Loucy (cell line): ENCODE measurements at regions not wholly inside any gene's neighbourhood (a gene's known extent, or its start where the extent isn't known, plus 50 kb on each side); places are given as distances from the start of the nearest gene placed in this dataset.

Experiments used
- H2AFZ ChIP-seq: fragments of 200-600 bp; sonication (generic); 2 replicates; pipeline ENCODE4 v1.6.0; 2016; ENCODE audit warnings: antibody characterized with exemption, mild to moderate bottlenecking, low read length, moderate library complexity
- H3F3A ChIP-seq: fragments of 200-600 bp; 2 replicates; pipeline ENCODE4 v1.6.0; 2016; ENCODE audit warnings: antibody characterized with exemption, low read depth, mild to moderate bottlenecking
- H3K27me3 ChIP-seq: fragments of 200-600 bp; sonication (generic); 2 replicates; pipeline ENCODE4 v1.6.1; 2014; ENCODE audit warnings: low read length, mild to moderate bottlenecking; ENCODE audit not compliant: insufficient read depth, poor library complexity, severe bottlenecking
- H3K36me3 ChIP-seq: fragments of 200-600 bp; sonication (generic); 2 replicates; pipeline ENCODE4 v1.6.1; 2016; ENCODE audit warnings: low read length; ENCODE audit not compliant: insufficient read depth
- H3K4me1 ChIP-seq: fragments of 200-600 bp; sonication (generic); 2 replicates; pipeline ENCODE4 v1.5.1; 2014; ENCODE audit warnings: low read length, mild to moderate bottlenecking; ENCODE audit not compliant: insufficient read depth, poor library complexity, severe bottlenecking
- H3K4me2 ChIP-seq: fragments of 200-600 bp; sonication (generic); 2 replicates; pipeline ENCODE4 v1.6.0; 2014; ENCODE audit warnings: antibody characterized with exemption, low read length, low read depth, mild to moderate bottlenecking; ENCODE audit not compliant: poor library complexity, severe bottlenecking
- H3K4me3 ChIP-seq: fragments of 200-600 bp; sonication (generic); 2 replicates; pipeline ENCODE4 v1.5.1; 2014; ENCODE audit warnings: low read length, mild to moderate bottlenecking, mixed read lengths; ENCODE audit not compliant: poor library complexity, severe bottlenecking
- H3K79me2 ChIP-seq: fragments of 200-600 bp; sonication (generic); 2 replicates; pipeline ENCODE4 v1.6.1; 2014; ENCODE audit warnings: low read length; ENCODE audit not compliant: insufficient read depth
- H3K9ac ChIP-seq: fragments of 200-600 bp; sonication (generic); 2 replicates; pipeline ENCODE4 v1.6.0; 2014; ENCODE audit warnings: mild to moderate bottlenecking, low read depth, low read length, moderate library complexity; ENCODE audit not compliant: poor library complexity, severe bottlenecking
- H3K9me2 ChIP-seq: fragments of 200-600 bp; sonication (generic); replicated peaks from 2 replicates; pipeline ENCODE4 v1.6.1; 2016; ENCODE audit warnings: low read depth, low read length, mixed read lengths
- H3K9me3 ChIP-seq: fragments of 200-600 bp; sonication (generic); 2 replicates; pipeline ENCODE4 v1.6.1; 2014; ENCODE audit warnings: mild to moderate bottlenecking, antibody characterized with exemption, low read length, low read depth; ENCODE audit not compliant: insufficient read depth
- H4K20me1 ChIP-seq: fragments of 200-600 bp; sonication (generic); 2 replicates; pipeline ENCODE4 v1.6.0; 2014; ENCODE audit warnings: antibody characterized with exemption, low read length, mild to moderate bottlenecking; ENCODE audit not compliant: insufficient read depth, poor library complexity, severe bottlenecking
- EZH2phosphoT487 ChIP-seq: fragments of 200-600 bp; IDR thresholded peaks from 2 replicates; pipeline ENCODE4 v1.6.1; 2018; ENCODE audit warnings: antibody characterized with exemption, mild to moderate bottlenecking, moderate library complexity, borderline replicate concordance
- TF ChIP-seq, protein P1 (sequence below): fragments of 200-600 bp; sonication (generic); conservative IDR thresholded peaks from 2 replicates; pipeline ENCODE4 v1.5.1; 2014; ENCODE audit warnings: mild to moderate bottlenecking, antibody characterized with exemption, low read length

DNA sequence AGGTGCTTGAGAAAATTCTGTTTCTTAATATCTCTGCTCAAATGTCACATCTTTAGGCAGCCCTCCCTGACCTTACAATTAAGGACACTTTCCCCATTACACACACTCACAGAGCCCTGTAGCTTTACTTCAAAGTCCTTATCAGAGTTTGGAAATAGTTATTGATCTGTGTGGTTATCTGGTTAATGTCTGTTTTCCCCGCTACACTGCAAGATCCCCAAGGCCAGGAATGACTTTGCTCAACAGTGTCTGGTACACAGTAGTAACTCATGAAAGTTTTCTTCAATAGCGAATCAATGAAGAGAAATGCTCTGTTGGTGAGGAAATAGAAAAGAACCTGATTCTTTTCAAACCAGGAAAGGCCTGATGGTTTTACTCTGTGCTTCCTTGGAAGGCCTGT is 554.4 kb downstream of the REEP3 start:
- H3K4me3 ChIP-seq = no peak overlapping the region
- H3K9ac ChIP-seq = no peak overlapping the region
- no peaks in the 10 kb centered on the region for H3K4me1 ChIP-seq
- H3F3A ChIP-seq = no peaks in the 10 kb centered on the region
- H4K20me1 ChIP-seq = no peaks in the 10 kb centered on the region
- H3K36me3 ChIP-seq = no peaks in the 10 kb centered on the region
- no peak for TF ChIP-seq EZH2phosphoT487
- TF ChIP-seq, protein P1, sequence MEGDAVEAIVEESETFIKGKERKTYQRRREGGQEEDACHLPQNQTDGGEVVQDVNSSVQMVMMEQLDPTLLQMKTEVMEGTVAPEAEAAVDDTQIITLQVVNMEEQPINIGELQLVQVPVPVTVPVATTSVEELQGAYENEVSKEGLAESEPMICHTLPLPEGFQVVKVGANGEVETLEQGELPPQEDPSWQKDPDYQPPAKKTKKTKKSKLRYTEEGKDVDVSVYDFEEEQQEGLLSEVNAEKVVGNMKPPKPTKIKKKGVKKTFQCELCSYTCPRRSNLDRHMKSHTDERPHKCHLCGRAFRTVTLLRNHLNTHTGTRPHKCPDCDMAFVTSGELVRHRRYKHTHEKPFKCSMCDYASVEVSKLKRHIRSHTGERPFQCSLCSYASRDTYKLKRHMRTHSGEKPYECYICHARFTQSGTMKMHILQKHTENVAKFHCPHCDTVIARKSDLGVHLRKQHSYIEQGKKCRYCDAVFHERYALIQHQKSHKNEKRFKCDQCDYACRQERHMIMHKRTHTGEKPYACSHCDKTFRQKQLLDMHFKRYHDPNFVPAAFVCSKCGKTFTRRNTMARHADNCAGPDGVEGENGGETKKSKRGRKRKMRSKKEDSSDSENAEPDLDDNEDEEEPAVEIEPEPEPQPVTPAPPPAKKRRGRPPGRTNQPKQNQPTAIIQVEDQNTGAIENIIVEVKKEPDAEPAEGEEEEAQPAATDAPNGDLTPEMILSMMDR = no peak
- H3K9me2 ChIP-seq = no peaks in the 10 kb centered on the region
- H3K27me3 ChIP-seq = no peaks in the 10 kb centered on the region
- no peak overlapping the region for H2AFZ ChIP-seq
- H3K79me2 ChIP-seq = no peaks in the 10 kb centered on the region
- H3K9me3 ChIP-seq = no peaks in the 10 kb centered on the region
- H3K4me2 ChIP-seq = no peak overlapping the region

DNA sequence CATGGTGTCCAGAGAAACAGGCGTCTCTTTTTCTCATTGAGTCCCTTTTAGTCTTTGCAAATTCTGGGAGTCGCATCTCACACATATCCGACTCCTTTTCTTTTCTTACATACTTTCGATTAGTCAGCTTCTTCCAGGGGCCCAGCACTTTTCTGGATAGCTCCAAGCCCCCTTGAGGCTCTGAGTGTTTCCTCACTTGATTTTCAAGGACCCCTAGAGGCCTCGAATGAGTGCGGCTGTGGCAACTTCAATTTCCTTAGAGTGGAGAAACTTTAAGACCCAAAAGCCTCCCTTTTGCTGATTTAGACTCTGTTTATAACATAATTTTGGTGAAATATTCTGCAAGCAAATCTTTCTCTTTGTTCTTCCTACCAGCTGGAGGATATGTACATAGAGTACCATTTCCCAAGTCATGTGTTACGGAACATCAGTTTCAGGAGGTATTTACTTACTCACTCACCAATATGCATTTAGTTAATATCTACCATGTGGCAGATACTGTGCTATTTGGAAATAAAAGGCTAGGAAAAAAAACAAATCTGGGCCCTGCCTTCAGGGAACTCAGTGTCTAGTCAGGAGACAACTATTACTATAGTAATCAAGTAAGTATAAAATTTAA is 555.2 kb downstream of the REEP3 start:
- H3K9me3 ChIP-seq = no peaks in the 10 kb centered on the region
- no peak overlapping the region for H3K4me3 ChIP-seq
- H2AFZ ChIP-seq = no peak overlapping the region
- H3K79me2 ChIP-seq = no peaks in the 10 kb centered on the region
- TF ChIP-seq EZH2phosphoT487 = no peak
- TF ChIP-seq, protein P1 = no peak
- no peaks in the 10 kb centered on the region for H4K20me1 ChIP-seq
- H3K4me1 ChIP-seq = no peaks in the 10 kb centered on the region
- H3K36me3 ChIP-seq = no peaks in the 10 kb centered on the region
- no peak overlapping the region for H3K4me2 ChIP-seq
- no peak overlapping the region for H3K9ac ChIP-seq
- H3F3A ChIP-seq = no peaks in the 10 kb centered on the region
- H3K9me2 ChIP-seq = no peaks in the 10 kb centered on the region
- no peaks in the 10 kb centered on the region for H3K27me3 ChIP-seq

DNA sequence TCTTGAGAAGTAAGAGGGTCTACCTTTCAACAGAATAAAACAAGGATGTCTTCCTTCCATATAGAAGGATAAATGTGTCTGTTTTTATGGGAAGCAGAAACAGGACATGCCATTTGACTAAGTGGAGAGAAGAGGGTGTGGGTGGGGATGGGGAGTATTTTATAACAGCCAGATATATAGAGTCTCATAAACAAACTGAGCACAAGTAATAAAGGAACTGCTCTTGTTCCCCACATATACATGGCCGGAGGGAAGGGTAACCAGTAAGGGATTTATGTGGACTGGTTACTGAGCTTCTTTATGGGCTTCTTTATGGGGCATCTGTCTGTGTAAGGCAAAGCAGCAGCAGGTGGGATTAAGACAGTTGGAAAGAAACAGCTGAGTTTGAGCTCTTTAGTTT is 558.1 kb downstream of the REEP3 start:
- no peak overlapping the region for H2AFZ ChIP-seq
- no peaks in the 10 kb centered on the region for H3F3A ChIP-seq
- no peaks in the 10 kb centered on the region for H3K9me2 ChIP-seq
- no peak overlapping the region for H3K4me3 ChIP-seq
- H3K27me3 ChIP-seq = no peaks in the 10 kb centered on the region
- no peak for TF ChIP-seq EZH2phosphoT487
- no peaks in the 10 kb centered on the region for H4K20me1 ChIP-seq
- H3K79me2 ChIP-seq = no peaks in the 10 kb centered on the region
- H3K36me3 ChIP-seq = no peaks in the 10 kb centered on the region
- H3K4me1 ChIP-seq = no peaks in the 10 kb centered on the region
- H3K9me3 ChIP-seq = no peaks in the 10 kb centered on the region
- H3K9ac ChIP-seq = no peak overlapping the region
- no peak overlapping the region for H3K4me2 ChIP-seq

DNA sequence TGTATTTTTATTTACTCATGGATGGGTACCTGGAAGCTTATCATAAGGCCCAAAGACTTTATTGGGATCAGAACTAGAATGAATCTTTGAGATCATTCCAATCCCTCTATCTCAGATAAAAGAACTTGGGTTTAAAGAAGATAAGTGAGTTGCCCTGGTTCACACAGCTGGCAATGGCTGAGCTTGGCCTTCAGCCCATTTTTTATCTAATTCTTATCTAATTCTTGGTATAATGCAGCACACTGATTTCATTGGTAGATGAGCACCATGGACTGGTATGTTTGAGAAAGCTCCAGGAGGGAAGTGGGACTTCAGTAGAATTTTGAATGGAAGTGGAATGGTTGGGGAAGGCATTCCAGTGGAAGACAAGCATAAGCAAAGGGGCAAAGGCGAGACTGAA is 558.9 kb downstream of the REEP3 start:
- H3K4me1 ChIP-seq = no peaks in the 10 kb centered on the region
- H3K4me2 ChIP-seq = no peak overlapping the region
- no peaks in the 10 kb centered on the region for H3K9me2 ChIP-seq
- no peaks in the 10 kb centered on the region for H4K20me1 ChIP-seq
- H3F3A ChIP-seq = no peaks in the 10 kb centered on the region
- H3K36me3 ChIP-seq = no peaks in the 10 kb centered on the region
- no peaks in the 10 kb centered on the region for H3K9me3 ChIP-seq
- no peak overlapping the region for H3K4me3 ChIP-seq
- TF ChIP-seq, protein P1 = no peak
- no peak for TF ChIP-seq EZH2phosphoT487
- no peak overlapping the region for H3K9ac ChIP-seq
- no peak overlapping the region for H2AFZ ChIP-seq
- H3K79me2 ChIP-seq = no peaks in the 10 kb centered on the region
- H3K27me3 ChIP-seq = no peaks in the 10 kb centered on the region
